DMS114 treated with DMSO at 0.1 percent for 48 hours (cell line): ENCODE measurements at regions not wholly inside any gene's neighbourhood (a gene's known extent, or its start where the extent isn't known, plus 50 kb on each side); places are given as distances from the start of the nearest gene placed in this dataset.
"Not testable (repeated sequence)": the region's sequence is repeated elsewhere in the genome, so short reads cannot be mapped to it uniquely, and the experiment has no call there.

ENCODE experiments used
- DNase-seq: peaks from one replicate; lab custom pipeline; 2025; ENCODE audit not compliant: unreplicated experiment; lab: John Stamatoyannopoulos, UW

GRCh38 chr6:26173836-26174145 lies 86.6 kb downstream of the HFE start:
- no peak for DNase-seq

GRCh38 chr6:26175033-26175427 lies 87.8 kb downstream of the HFE start:
- DNase-seq, result no peak

DNA sequence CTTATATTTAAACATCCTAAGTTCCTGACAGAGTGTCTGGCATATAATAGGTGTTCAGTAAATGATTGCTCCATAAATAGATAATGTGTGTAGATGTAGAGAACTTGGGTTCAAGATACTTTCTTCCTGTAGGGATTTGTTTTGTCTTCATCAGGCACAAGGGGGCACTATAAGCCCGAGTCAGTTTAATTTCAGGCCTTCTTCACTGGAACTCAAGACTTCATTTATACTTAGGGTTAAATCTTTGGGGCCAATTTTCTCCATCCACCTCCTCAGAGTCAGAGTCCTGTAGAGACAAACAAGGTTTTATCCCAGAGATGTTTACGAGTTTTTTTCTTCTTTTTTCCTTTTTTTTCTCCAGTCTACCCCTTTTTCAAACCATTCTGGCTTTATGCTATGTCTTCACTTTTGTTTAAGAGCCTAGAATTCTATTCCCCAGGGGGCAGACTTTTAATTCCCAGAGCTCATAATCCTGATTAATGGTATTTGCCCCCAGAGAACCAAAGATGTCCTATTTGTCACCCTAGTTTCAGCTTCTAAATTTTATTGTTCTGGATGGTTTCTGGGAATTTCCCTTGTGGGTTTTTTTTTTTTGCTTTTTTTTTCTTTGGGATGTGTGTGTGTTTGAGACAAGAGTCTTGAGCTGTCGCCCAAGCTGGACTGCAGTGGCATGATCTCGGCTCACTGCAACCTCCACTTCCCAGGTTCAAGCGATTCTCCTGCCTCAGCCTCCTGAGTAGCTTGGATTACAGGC lies 88.4 kb downstream of the HFE start:
- peak; percentile 78 for DNase-seq

DNA sequence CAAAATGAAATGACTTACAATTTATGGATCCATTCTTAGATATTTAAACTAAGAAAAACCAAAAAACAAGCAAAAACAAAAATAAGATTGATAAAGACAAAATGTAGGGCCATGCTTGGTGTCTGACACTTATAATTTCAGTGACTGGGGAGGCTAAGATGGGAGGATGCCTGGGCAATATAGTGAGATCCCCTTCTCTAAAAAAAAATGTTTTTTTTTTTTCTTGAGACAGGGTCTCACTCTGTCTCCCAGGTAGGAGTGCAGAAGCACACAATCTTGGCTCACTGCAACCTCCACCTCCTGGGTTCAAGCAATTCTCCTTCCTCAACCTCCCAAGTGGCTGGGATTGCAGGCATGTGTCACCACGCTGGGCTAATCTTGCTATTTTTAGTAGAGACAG lies 92.4 kb downstream of the HFE start:
- DNase-seq, result no peak

- DNase-seq, result no peak
Measured at GRCh38 chr6:26180346-26180745, 93.1 kb downstream of the HFE start.

GRCh38 chr6:26183237-26183580 lies 96.0 kb downstream of the HFE start:
- no peak for DNase-seq

DNA sequence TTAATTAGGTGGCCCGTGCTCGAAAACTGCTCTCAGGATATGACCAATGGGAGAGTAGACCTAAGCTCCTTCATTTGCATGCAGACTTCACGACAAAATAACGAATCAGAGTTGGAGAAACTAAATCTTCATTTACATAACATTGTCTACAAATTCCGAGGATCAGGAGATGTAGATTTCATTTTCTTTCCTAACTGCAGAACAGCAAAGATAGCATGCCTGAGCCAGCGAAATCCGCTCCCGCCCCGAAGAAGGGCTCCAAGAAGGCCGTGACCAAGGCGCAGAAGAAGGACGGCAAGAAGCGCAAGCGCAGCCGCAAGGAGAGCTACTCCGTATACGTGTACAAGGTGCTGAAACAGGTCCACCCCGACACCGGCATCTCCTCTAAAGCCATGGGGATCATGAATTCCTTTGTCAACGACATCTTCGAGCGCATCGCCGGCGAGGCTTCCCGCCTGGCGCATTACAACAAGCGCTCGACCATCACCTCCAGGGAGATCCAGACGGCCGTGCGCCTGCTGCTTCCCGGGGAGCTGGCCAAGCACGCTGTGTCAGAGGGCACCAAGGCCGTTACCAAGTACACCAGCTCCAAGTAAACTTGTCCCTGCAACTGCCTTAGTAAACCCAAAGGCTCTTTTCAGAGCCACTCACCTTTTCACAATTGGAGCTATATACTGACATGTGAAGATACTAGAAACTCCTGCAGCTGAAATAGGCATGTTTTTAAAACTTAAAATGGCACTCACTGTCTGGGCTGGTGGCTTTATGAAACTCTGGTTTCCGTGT lies 96.5 kb downstream of the HFE start:
- no peak for DNase-seq

- DNase-seq, result no peak
Measured at GRCh38 chr6:26184367-26184891, 97.2 kb downstream of the HFE start.

DNA sequence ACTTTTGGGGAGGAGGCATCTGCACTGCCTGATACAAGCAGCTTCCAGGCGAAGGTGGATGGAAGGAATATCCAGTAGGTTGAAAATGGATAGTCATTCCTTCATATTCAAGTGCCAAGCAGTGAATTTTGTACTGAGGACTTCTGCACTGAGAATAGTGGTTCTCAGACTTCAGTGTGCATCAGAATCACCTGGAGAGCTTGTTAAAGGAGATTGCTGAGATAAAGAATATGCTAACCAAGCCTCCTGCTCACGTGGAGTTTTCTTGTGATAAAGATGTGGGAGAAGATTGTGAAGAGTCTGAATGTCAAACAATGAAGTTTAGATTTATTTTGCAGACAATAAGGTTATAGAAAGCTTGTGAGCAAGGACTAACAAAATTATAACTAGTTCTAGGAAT lies 97.8 kb downstream of the HFE start:
- DNase-seq, result no peak

DNA sequence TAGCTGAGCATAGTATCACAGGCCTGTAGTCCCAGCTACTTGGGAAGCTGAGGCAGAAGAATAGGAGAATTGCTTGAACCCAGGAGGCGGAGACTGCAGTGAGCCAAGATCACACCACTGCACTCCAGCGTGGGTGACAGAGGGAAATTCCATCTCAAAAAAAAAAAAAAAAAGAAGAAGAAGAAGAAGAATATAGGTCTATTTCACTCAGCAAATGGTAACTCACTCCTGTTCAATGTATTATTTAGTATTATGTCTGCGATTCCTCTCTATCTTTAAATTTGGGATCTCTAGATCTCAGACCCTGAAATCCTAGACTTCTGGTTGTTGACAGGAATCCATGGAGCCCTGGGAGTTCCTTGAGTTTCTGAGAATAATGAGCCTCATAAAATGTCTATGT lies 98.6 kb downstream of the HFE start:
- no peak for DNase-seq

DNA sequence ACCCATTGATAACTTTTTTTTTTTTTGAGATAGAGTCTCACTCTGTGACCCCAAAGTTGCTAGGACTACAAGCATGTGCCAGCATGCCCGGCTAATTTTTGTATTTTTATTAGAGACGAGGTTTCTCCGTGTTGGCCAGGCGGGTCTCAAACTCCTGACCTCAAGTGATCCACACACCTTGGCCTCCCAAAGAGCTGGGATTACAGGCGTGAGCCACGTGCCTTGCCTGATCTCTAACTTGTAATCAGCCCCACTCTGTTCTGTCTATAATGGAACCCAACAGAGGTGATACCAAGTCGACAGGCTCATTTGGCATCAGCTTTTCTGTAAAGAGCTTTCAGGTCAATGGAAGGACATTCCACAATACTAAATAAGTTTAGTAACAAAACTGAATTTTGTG lies 99.4 kb downstream of the HFE start:
- no peak for DNase-seq

DNA sequence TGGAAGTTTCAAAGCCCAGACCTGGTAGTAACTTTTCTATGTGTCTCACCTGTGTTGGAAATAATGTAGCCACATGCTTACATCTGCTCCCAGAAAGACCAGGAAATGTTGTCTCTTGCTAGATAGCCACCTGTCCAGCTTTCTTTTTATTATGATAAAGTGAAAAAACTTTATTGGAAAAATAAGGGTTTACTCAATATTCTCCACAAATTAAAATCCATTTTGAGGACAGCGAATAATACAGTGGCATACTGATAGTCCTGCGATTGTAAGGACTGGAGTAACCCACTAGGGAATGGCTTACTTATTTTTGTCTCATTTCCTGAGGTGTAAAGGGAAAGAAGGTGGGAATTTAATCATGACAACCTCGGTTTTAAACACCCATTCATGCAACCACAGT lies 100.1 kb downstream of the HFE start:
- DNase-seq, result no peak

- DNase-seq, result no peak
Measured at GRCh38 chr6:26187981-26188635, 100.9 kb downstream of the HFE start.

GRCh38 chr6:26191512-26191911 lies 104.3 kb downstream of the HFE start:
- not testable (repeated sequence) for DNase-seq

DNA sequence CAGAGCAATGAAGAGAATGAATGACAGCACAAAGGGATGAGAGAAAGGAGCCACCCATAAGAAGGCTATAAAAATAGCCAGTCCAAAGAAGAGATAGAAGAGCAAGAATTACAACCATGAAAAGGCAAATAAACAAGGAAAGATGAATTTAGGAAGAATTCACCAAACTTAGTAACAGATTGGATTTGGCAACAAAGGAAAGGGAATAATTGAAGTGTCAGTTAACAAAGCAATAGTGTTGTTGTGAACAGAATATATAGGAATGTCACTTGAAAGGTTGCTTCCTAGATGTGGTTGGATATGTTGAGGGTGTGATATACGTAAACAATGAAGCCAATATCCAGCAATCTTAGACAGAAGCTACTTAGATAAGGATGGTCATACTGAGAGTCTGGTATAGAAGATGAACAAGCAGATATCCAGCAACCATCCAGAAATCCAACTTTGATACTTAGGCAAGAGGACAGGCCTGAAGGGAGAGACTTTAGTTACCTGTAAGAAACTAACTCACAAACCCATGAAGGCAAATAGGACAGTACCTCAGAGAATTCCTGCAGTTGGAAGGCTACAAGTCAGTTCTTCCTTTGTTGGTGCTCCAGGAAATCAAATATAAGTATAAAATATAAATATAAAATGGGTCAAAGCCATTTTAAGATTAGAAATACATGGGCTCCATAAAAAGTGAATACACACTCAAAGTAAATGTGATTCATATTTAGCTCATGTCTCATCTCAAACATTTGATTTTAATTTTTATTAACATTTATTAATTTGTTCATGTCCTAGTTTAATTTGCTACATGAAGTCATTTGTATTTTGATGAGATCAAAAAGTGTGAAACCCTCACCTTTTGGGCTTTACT lies 106.5 kb downstream of the HFE start:
- no peak for DNase-seq

- DNase-seq, result no peak
Measured at GRCh38 chr6:26194329-26194701, 107.1 kb downstream of the HFE start.

- no peak for DNase-seq
Measured at GRCh38 chr6:26194816-26195375, 107.7 kb downstream of the HFE start.

GRCh38 chr6:26195376-26195923 lies 108.2 kb downstream of the HFE start:
- DNase-seq, result peak; percentile 91

GRCh38 chr6:26195924-26196845 lies 109.0 kb downstream of the HFE start:
- no peak for DNase-seq
